Loucy (cell line): ENCODE measurements at regions not wholly inside any gene's neighbourhood (a gene's known extent, or its start where the extent isn't known, plus 50 kb on each side); places are given as distances from the start of the nearest gene placed in this dataset.

Experiments used
- CTCF ChIP-seq: fragments of 200-600 bp; sonication (generic); conservative IDR thresholded peaks from 2 replicates; pipeline ENCODE4 v1.5.1; 2014; ENCODE audit warnings: mild to moderate bottlenecking, antibody characterized with exemption, low read length
- EZH2phosphoT487 ChIP-seq: fragments of 200-600 bp; IDR thresholded peaks from 2 replicates; pipeline ENCODE4 v1.6.1; 2018; ENCODE audit warnings: antibody characterized with exemption, mild to moderate bottlenecking, moderate library complexity, borderline replicate concordance

GRCh38 chr4:131248314-131248713 lies 1900.8 kb upstream of the PCDH10 start:
- TF ChIP-seq CTCF (no peak), EZH2phosphoT487 (no peak)
